IMR-90 (cell line): ENCODE measurements at regions not wholly inside any gene's neighbourhood (a gene's known extent, or its start where the extent isn't known, plus 50 kb on each side); places are given as distances from the start of the nearest gene placed in this dataset.

Experiments
- ATAC-seq: fragments of 200-7000 bp; cut with Tn5 transposase; 2 replicates; pipeline ENCODE4 v1.9.1; 2020; ENCODE audit warnings: low read depth, mild to moderate bottlenecking, moderate library complexity
- BruUV-seq: library from RNA; stranded (reverse); fragments of 400-500 nt; replicated peaks from 2 replicates; lab custom pipeline; 2021; lab: Mats Ljungman, UMichigan
- CTCF ChIA-PET: fragments of 300-600 bp; formaldehyde crosslinking; extraction: SDS; loops from one replicate; lab custom pipeline; 2021; ENCODE audit warnings: antibody characterized with exemption; lab: Yijun Ruan, JAX
- POLR2A ChIA-PET: fragments of 300-600 bp; sonication (Branson Sonifier 250); formaldehyde crosslinking; loops from one replicate; lab custom pipeline; 2022; ENCODE audit warnings: antibody characterized with exemption; ENCODE audit not compliant: unreplicated experiment; lab: Charles Lee
- DNase-seq: peaks from one replicate; pipeline ENCODE4 v3.0.0; 2013
- H2AFZ ChIP-seq: replicated peaks from 2 replicates; pipeline ENCODE3; 2013; ENCODE audit warnings: low read length, mild to moderate bottlenecking; ENCODE audit not compliant: poor library complexity
- H2AK5ac ChIP-seq: 2 replicates; pipeline ENCODE4 v1.6.1; 2013; ENCODE audit warnings: low read depth, low read length, inconsistent platforms
- H2AK9ac ChIP-seq: replicated peaks from 2 replicates; pipeline ENCODE3; 2013; ENCODE audit warnings: mild to moderate bottlenecking, low read depth, low read length, moderate library complexity; ENCODE audit not compliant: poor library complexity
- H2BK120ac ChIP-seq: 2 replicates; pipeline ENCODE4 v1.6.1; 2013; ENCODE audit warnings: low read depth, low read length, inconsistent platforms
- H2BK15ac ChIP-seq: 3 replicates; pipeline ENCODE4 v1.6.1; 2013; ENCODE audit warnings: low read depth, low read length, inconsistent platforms
- H2BK20ac ChIP-seq: 2 replicates; pipeline ENCODE4 v1.6.1; 2013; ENCODE audit warnings: low read depth, mild to moderate bottlenecking, inconsistent platforms, low read length, moderate library complexity
- H2BK5ac ChIP-seq: 2 replicates; pipeline ENCODE4 v1.6.1; 2013; ENCODE audit warnings: mild to moderate bottlenecking, low read depth, low read length, inconsistent platforms; ENCODE audit not compliant: poor library complexity, severe bottlenecking
- H3K14ac ChIP-seq: replicated peaks from 2 replicates; pipeline ENCODE4 v1.6.1; 2013; ENCODE audit warnings: low read depth, low read length, inconsistent platforms
- H3K18ac ChIP-seq: 2 replicates; pipeline ENCODE4 v1.6.1; 2013; ENCODE audit warnings: low read depth, low read length, control low read depth
- H3K23ac ChIP-seq: 2 replicates; pipeline ENCODE4 v1.6.1; 2013; ENCODE audit warnings: low read depth, low read length, inconsistent platforms
- H3K27ac ChIP-seq: 2 replicates; pipeline ENCODE4 v1.5.1; 2013; ENCODE audit warnings: mild to moderate bottlenecking, control low read depth, low read length; ENCODE audit not compliant: insufficient read depth
- H3K27me3 ChIP-seq: 2 replicates; pipeline ENCODE4 v1.6.1; 2013; ENCODE audit warnings: low read length; ENCODE audit not compliant: control insufficient read depth, insufficient read depth
- H3K36me3 ChIP-seq: 2 replicates; pipeline ENCODE4 v1.6.1; 2013; ENCODE audit warnings: low read length, mixed read lengths; ENCODE audit not compliant: control insufficient read depth, insufficient read depth
- H3K4ac ChIP-seq: 2 replicates; pipeline ENCODE4 v1.6.1; 2013; ENCODE audit warnings: low read depth, low read length, inconsistent platforms
- H3K4me1 ChIP-seq: 2 replicates; pipeline ENCODE4 v1.6.1; 2013; ENCODE audit warnings: low read length, mixed read lengths; ENCODE audit not compliant: control insufficient read depth, insufficient read depth
- H3K4me2 ChIP-seq: 2 replicates; pipeline ENCODE4 v1.6.1; 2013; ENCODE audit warnings: low read depth, mild to moderate bottlenecking, control low read depth, low read length, moderate library complexity
- H3K4me3 ChIP-seq: 2 replicates; pipeline ENCODE4 v1.5.1; 2013; ENCODE audit warnings: low read depth, mild to moderate bottlenecking, control low read depth, low read length, moderate library complexity; ENCODE audit not compliant: insufficient read depth
- H3K56ac ChIP-seq: 2 replicates; pipeline ENCODE4 v1.6.1; 2013; ENCODE audit warnings: low read length, inconsistent platforms; ENCODE audit not compliant: insufficient read depth; ENCODE audit errors: extremely low read depth
- H3K79me1 ChIP-seq, 2 experiments: 2 replicates each; pipeline ENCODE4 v1.6.1; 2013; ENCODE audit warnings: low read length in 2 of 2, inconsistent platforms in 1 of 2, low read depth in 1 of 2
- H3K9ac ChIP-seq: 2 replicates; pipeline ENCODE4 v1.6.1; 2013; ENCODE audit warnings: low read depth, low read length, control low read depth
- H3K9me1 ChIP-seq: 2 replicates; pipeline ENCODE4 v1.6.1; 2013; ENCODE audit warnings: low read length, inconsistent platforms; ENCODE audit not compliant: insufficient read depth
- H3K9me3 ChIP-seq: 2 replicates; pipeline ENCODE4 v1.6.1; 2013; ENCODE audit warnings: low read length; ENCODE audit not compliant: control insufficient read depth, insufficient read depth
- H4K20me1 ChIP-seq: 2 replicates; pipeline ENCODE4 v1.6.1; 2013; ENCODE audit warnings: low read length, inconsistent platforms; ENCODE audit not compliant: insufficient read depth
- H4K5ac ChIP-seq: 2 replicates; pipeline ENCODE4 v1.6.1; 2013; ENCODE audit warnings: mild to moderate bottlenecking, low read depth, low read length, control low read depth
- H4K8ac ChIP-seq, 2 experiments: 2 replicates each; pipeline ENCODE4 v1.6.1; 2013; ENCODE audit warnings: low read depth in 2 of 2, low read length in 2 of 2, control low read depth in 1 of 2, inconsistent platforms in 1 of 2
- H4K91ac ChIP-seq: 2 replicates; pipeline ENCODE4 v1.6.1; 2013; ENCODE audit warnings: low read depth, low read length, inconsistent platforms; ENCODE audit not compliant: insufficient read depth
- BHLHE40 ChIP-seq: fragments of 150-350 bp; IDR thresholded peaks from 2 replicates; pipeline ENCODE4 v1.6.1; 2016; ENCODE audit warnings: mild to moderate bottlenecking, low read depth, low read length
- CEBPB ChIP-seq: IDR thresholded peaks from 2 replicates; pipeline ENCODE4 v1.6.1; 2012; ENCODE audit warnings: low read depth, low read length, improper control_type of control experiment
- CHD1 ChIP-seq: IDR thresholded peaks from 2 replicates; pipeline ENCODE4 v1.6.1; 2012; ENCODE audit warnings: low read depth, low read length, improper control_type of control experiment
- ELK1 ChIP-seq: fragments of 150-350 bp; IDR thresholded peaks from 2 replicates; pipeline ENCODE4 v1.6.1; 2016; ENCODE audit warnings: low read depth, mild to moderate bottlenecking, low read length, moderate library complexity, borderline replicate concordance
- FOS ChIP-seq: fragments of 150-350 bp; IDR thresholded peaks from 2 replicates; pipeline ENCODE4 v1.6.1; 2016; ENCODE audit warnings: low read depth, low read length
- MAFK ChIP-seq: IDR thresholded peaks from 2 replicates; pipeline ENCODE4 v1.6.1; 2012; ENCODE audit warnings: low read depth, low read length, improper control_type of control experiment
- MAZ ChIP-seq: IDR thresholded peaks from 2 replicates; pipeline ENCODE4 v1.6.1; 2012; ENCODE audit warnings: low read depth, mild to moderate bottlenecking, low read length, improper control_type of control experiment, moderate library complexity, borderline replicate concordance
- MXI1 ChIP-seq: IDR thresholded peaks from 2 replicates; pipeline ENCODE4 v1.6.1; 2012; ENCODE audit warnings: low read depth, mild to moderate bottlenecking, low read length, moderate library complexity, borderline replicate concordance
- NFE2L2 ChIP-seq: fragments of 150-350 bp; IDR thresholded peaks from 2 replicates; pipeline ENCODE4 v1.6.1; 2016; ENCODE audit warnings: low read depth, mild to moderate bottlenecking, low read length
- POLR2A ChIP-seq: IDR thresholded peaks from 2 replicates; pipeline ENCODE4 v1.6.1; 2012; ENCODE audit warnings: mild to moderate bottlenecking, low read depth, low read length
- RAD21 ChIP-seq: IDR thresholded peaks from 2 replicates; pipeline ENCODE4 v1.6.1; 2012; ENCODE audit warnings: low read length, improper control_type of control experiment
- RCOR1 ChIP-seq: IDR thresholded peaks from 2 replicates; pipeline ENCODE4 v1.6.1; 2012; ENCODE audit warnings: mild to moderate bottlenecking, low read length, improper control_type of control experiment; ENCODE audit not compliant: insufficient replicate concordance
- SMC3 ChIP-seq: fragments of 150-350 bp; IDR thresholded peaks from 2 replicates; pipeline ENCODE4 v1.6.1; 2016; ENCODE audit warnings: low read depth, mild to moderate bottlenecking, antibody characterized with exemption, low read length, moderate library complexity
- WGBS, 2 experiments: methylation state at CpG; one replicate each; pipeline versions ENCODE4 v1.1.5 to v1.1.7; 2013; ENCODE audit warnings: missing lambda C conversion rate in 2 of 2; ENCODE audit not compliant: insufficient read length in 1 of 2; ENCODE audit errors: extremely low coverage in 2 of 2; 5-methylcytosine and 5-hydroxymethylcytosine counted together
- dilution Hi-C: fragments of 300-500 bp; cut with HindIII; formaldehyde crosslinking; loops from one replicate; pipeline ENCODE4 v1.14.3; 2018; ENCODE audit warnings: low sequenced_read_pairs; ENCODE audit not compliant: unreplicated experiment
- in situ Hi-C: fragments of 300-500 bp; cut with MboI; formaldehyde crosslinking; loops from 3 replicates; pipeline ENCODE4 v1.14.3; 2019; ENCODE audit warnings: low sequenced_read_pairs, inconsistent platforms, mixed read lengths
- intact Hi-C: fragments of 100-400 bp; cut with micrococcal nuclease; formaldehyde crosslinking; loops from 2 replicates; pipeline ENCODE4 v1.10.0; 2022
- TF ChIP-seq, protein P1 (sequence below): conservative IDR thresholded peaks from 2 replicates; pipeline ENCODE4 v1.5.1; 2012; ENCODE audit warnings: mild to moderate bottlenecking, low read depth, low read length, improper control_type of control experiment
- TF ChIP-seq, protein P2 (sequence below): fragments of 150-350 bp; IDR thresholded peaks from 2 replicates; pipeline ENCODE4 v1.6.1; 2017; ENCODE audit warnings: mild to moderate bottlenecking, antibody characterized with exemption, low read length, low read depth

GRCh38 chr1:101131239-101131843 lies 105.5 kb upstream of the S1PR1 start:
- in situ Hi-C loops (no loop called here), intact Hi-C loops (no loop called here), dilution Hi-C loops (no loop called here)
- H3K27me3 ChIP-seq = no peaks in the 10 kb centered on the region; the same call in 1 of the 2 replicates
- H3K4ac ChIP-seq = no peak overlapping the region
- H2BK20ac ChIP-seq = no peak overlapping the region
- H3K27ac ChIP-seq = no peak overlapping the region
- H3K14ac ChIP-seq = no peak overlapping the region; the same call in 1 of the 2 replicates
- TF ChIP-seq, protein P1, sequence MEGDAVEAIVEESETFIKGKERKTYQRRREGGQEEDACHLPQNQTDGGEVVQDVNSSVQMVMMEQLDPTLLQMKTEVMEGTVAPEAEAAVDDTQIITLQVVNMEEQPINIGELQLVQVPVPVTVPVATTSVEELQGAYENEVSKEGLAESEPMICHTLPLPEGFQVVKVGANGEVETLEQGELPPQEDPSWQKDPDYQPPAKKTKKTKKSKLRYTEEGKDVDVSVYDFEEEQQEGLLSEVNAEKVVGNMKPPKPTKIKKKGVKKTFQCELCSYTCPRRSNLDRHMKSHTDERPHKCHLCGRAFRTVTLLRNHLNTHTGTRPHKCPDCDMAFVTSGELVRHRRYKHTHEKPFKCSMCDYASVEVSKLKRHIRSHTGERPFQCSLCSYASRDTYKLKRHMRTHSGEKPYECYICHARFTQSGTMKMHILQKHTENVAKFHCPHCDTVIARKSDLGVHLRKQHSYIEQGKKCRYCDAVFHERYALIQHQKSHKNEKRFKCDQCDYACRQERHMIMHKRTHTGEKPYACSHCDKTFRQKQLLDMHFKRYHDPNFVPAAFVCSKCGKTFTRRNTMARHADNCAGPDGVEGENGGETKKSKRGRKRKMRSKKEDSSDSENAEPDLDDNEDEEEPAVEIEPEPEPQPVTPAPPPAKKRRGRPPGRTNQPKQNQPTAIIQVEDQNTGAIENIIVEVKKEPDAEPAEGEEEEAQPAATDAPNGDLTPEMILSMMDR = no peak
- TF ChIP-seq FOS (no peak), ELK1 (no peak), MAFK (no peak), RAD21 (no peak), RCOR1 (no peak), MXI1 (no peak), CHD1 (no peak), POLR2A (no peak), MAZ (no peak), BHLHE40 (no peak), NFE2L2 (no peak), SMC3 (no peak), CEBPB (no peak)
- TF ChIP-seq, protein P2, sequence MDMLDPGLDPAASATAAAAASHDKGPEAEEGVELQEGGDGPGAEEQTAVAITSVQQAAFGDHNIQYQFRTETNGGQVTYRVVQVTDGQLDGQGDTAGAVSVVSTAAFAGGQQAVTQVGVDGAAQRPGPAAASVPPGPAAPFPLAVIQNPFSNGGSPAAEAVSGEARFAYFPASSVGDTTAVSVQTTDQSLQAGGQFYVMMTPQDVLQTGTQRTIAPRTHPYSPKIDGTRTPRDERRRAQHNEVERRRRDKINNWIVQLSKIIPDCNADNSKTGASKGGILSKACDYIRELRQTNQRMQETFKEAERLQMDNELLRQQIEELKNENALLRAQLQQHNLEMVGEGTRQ = no peak
- no peak overlapping the region for H3K4me2 ChIP-seq
- H3K23ac ChIP-seq = no peak overlapping the region
- H3K9ac ChIP-seq = no peak overlapping the region
- no peak overlapping the region for H4K8ac ChIP-seq
- no peak overlapping the region for H2AFZ ChIP-seq
- 0 out of 2 replicates have a peak, but pooled peaks cover 1% of the 10 kb centered on the region for H3K4me1 ChIP-seq
- ChIA-PET CTCF (interaction anchor here (0.8 kb wide), 1 partner anchor 8 kb away, joined by 3 read pairs; no protein-coding TSS in a partner anchor), POLR2A (no interaction called here)
- no peaks in the 10 kb centered on the region for H4K20me1 ChIP-seq
- WGBS, 2 experiments = 80% methylated on average over 1 of the region's 1 CpG; no CpG with 5 or more reads in 1 of the 2 experiments
- H2BK5ac ChIP-seq = no peak overlapping the region
- no peaks in the 10 kb centered on the region for H3K9me3 ChIP-seq
- H3K79me1 ChIP-seq = no peaks in the 10 kb centered on the region
- no peaks in the 10 kb centered on the region for H3K36me3 ChIP-seq
- H2AK9ac ChIP-seq = no peak overlapping the region
- H2AK5ac ChIP-seq = no peak overlapping the region
- no peak overlapping the region for H2BK15ac ChIP-seq
- no TSS peak for BruUV-seq
- no peak for DNase-seq
- H2BK120ac ChIP-seq = no peak overlapping the region
- no peaks in the 10 kb centered on the region for H3K9me1 ChIP-seq
- no peak overlapping the region for H4K91ac ChIP-seq
- no peak overlapping the region for H3K4me3 ChIP-seq
- no peak overlapping the region for H4K5ac ChIP-seq
- no peak for ATAC-seq
- H3K18ac ChIP-seq = no peak overlapping the region
- no peak overlapping the region for H3K56ac ChIP-seq
